ENCODE measurements at regions not wholly inside any gene's neighbourhood (a gene's known extent, or its start where the extent isn't known, plus 50 kb on each side); places are given as distances from the start of the nearest gene placed in this dataset.

DNA sequence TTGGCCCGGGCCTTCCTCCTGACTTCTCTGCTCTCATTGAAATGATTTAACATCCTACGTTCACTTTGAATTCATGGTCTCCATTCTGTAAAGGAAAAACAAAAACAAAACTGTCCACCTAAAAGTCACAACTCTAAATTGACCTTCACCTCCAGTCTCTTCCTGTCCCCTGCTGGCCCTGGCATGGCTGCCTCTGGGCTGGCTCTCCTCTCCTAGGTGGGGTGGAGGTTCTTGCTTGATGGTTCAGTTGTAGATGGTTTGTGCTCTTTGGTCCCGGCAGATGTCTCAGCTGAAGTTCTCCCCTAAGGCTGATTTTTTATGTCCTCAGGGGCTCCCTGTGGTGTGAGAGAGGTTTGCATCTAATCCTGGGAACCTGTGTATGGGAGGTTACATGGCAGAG, 121.1 kb downstream of the ACKR3 start:
- DNase-seq (ENCODE audit: low spot score), result no peak

GRCh38 chr2:236691799-236692167, 122.2 kb downstream of the ACKR3 start:
- DNase-seq (ENCODE audit: low spot score), result no peak

- DNase-seq (ENCODE audit: low spot score), result no peak
These were observed 123.3 kb downstream of the ACKR3 start for GRCh38 chr2:236692937-236693336.

- DNase-seq (ENCODE audit: low spot score), result no peak
These were observed 123.9 kb downstream of the ACKR3 start for GRCh38 chr2:236693531-236693930.

- no peak for DNase-seq (ENCODE audit: low spot score)
These were observed 124.7 kb downstream of the ACKR3 start for GRCh38 chr2:236694146-236694888.

DNA sequence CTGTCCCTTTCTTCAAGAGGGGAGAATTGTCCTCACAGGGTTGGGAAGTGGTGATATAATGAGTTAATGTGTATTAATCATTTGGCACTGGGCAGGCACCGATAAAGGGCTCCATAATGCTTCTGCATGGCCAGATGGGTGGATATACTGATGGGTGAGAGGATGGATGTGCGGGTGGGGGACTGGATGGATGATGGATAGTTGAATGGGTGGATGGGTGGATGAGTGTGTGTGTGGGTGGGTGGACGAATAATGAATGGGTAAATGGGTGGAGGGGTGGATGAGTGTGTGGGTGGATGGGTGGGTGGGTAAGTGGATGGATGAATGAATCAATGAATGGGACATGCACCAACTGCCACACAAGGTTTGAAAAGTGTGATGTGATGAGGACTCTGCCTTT, 127.2 kb downstream of the ACKR3 start:
- no peak for DNase-seq (ENCODE audit: low spot score)

- DNase-seq (ENCODE audit: low spot score), result no peak
These were observed 128.5 kb downstream of the ACKR3 start for GRCh38 chr2:236698016-236698627.

- DNase-seq (ENCODE audit: low spot score), result no peak
These were observed 131.1 kb downstream of the ACKR3 start for GRCh38 chr2:236700703-236701102.

- DNase-seq (ENCODE audit: low spot score), result no peak
These were observed 133.2 kb downstream of the ACKR3 start for GRCh38 chr2:236702657-236703372.

- no peak for DNase-seq (ENCODE audit: low spot score)
These were observed 133.7 kb downstream of the ACKR3 start for GRCh38 chr2:236703373-236703709.

GRCh38 chr2:236703906-236704305, 134.3 kb downstream of the ACKR3 start:
- no peak for DNase-seq (ENCODE audit: low spot score)

DNA sequence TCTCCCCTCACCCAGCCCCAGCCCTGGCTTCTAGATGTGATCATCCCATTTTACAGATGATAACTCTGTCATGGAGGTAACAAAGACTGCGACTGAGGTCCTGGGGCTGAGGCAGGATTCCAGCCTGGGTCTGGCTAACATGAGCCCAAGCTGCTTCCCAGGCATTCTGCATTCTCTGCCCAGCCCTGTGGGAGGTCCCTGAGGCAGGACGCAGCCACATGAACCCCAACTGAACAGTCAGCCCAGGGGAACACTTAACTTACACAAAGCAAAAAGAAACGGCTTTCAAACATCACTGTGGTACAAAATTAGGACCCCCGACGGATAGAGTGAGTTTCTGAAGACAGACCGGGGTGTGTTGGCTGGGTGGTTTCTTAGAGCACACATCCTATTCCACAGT, 135.3 kb downstream of the ACKR3 start:
- DNase-seq (ENCODE audit: low spot score), result no peak

DNA sequence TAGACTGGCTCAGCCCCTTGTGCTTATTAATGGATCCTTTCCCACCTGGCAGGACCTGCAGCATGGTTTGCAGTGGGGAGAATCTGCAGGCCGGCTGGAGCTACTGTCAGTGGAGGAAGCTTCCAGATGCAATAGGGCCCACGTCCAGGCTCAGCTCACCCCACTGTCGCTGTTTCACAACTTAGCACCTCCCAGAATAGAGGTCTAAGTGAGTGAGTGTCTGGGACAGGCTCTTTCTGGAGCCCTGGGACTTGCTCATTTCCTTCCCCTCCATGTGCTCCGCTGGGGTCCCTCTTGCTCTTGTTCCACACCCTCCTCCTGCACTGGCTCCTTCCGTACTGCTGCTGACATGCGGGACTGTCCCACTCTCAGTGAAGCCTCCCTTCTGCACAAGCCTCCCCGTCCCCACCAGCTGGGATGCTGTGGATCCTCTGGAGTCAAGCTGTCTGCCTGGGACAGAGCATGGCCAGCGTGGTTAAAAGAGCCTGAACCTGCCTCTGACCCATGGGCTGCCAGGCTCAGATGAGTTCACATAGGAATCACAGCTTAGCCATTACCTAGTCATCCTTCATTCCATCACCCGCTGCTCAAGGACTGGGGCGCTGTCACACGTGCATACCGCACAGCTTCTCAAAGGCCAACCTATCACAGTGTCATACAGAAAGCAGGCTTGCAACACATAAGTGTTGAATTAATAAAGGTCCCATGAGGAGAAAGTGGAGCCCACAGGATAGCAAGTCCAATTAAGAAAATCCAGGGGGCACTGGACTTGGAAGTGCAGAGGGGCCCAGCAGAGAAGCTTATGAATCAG, 135.9 kb downstream of the ACKR3 start:
- DNase-seq (ENCODE audit: low spot score), result no peak

- no peak for DNase-seq (ENCODE audit: low spot score)
These were observed 136.7 kb downstream of the ACKR3 start for GRCh38 chr2:236706288-236706687.

DNA sequence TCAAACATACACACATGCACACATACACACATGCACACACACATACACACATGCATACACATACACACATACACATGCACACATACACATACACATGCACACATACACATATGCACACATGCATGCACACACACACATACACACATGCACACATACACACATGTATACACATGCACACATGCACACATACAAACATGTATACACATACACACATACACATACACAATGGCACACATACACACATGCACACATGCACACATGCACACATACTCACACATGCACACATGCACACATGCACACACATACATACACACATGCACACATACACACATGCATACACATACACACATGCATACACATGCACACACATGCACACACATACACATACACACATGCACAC, 137.2 kb downstream of the ACKR3 start:
- DNase-seq (ENCODE audit: low spot score), result no peak

DNA sequence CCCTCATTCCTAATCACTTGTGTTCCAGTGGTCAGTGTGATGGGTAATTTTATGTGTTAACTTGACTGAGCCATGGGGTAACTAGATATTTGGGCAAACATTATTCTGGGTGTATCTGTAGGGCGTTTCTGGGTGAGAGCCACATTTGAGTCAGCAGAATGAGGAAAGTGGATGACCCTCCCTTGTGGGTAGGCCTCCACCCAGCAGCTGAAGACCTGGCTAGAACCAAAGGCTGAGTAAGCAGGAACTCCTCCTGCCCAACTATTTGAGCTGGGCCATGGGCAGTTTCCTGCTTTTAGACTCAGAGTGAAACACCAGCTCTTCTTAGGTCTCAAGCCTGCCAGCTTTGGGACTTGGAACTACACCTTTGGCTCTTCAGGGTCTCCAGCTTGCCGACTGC, 141.8 kb downstream of the ACKR3 start:
- no peak for DNase-seq (ENCODE audit: low spot score)

GRCh38 chr2:236712304-236712703, 142.7 kb downstream of the ACKR3 start:
- no peak for DNase-seq (ENCODE audit: low spot score)

GRCh38 chr2:236712961-236713673, 143.5 kb downstream of the ACKR3 start:
- DNase-seq (ENCODE audit: low spot score), result peak; percentile 53

- no peak for DNase-seq (ENCODE audit: low spot score)
These were observed 144.5 kb downstream of the ACKR3 start for GRCh38 chr2:236714080-236714479.

DNA sequence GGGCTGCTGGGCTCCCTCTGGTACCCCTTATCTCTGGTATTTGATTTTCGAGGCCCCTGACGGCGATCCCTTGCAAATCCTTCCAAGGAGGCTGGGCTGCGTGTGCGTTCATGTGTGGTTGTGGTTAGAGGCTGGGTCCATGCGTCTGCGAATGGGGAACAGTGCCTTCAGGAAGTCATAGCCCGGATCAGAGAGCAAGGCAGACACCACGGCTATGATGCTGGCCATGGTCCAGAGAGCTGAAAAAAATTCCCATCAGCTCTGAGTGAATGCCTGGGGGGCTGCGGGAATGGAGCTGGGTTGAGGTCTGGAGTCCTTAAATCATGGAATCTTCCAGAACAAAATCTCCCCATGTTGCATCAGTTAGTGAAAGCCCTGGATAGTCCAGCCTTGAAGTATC, 145.5 kb downstream of the ACKR3 start:
- no peak for DNase-seq (ENCODE audit: low spot score)

DNA sequence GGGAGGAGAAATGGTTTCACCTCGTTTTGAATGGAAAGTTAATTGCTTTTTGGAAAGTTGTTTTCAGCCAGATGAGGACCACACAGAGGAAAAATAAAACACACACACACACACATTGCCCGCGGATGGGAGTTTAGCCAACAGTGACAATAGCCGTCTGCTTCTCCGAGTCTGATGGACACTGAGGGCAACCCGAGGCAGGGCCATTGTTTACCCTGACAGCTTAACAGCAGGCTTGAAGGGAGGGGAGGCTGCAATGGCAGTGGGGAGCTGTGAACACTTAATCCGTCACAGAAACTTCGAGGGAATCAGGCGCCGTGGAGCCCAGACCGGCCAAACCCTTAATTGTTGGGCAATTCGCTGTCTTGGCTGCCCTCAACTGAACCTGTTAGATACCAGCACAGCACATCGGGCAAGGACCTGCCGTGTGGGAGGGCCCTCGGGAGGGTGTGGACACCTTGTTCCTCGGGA, 145.9 kb downstream of the ACKR3 start:
- DNase-seq (ENCODE audit: low spot score), result no peak

DNA sequence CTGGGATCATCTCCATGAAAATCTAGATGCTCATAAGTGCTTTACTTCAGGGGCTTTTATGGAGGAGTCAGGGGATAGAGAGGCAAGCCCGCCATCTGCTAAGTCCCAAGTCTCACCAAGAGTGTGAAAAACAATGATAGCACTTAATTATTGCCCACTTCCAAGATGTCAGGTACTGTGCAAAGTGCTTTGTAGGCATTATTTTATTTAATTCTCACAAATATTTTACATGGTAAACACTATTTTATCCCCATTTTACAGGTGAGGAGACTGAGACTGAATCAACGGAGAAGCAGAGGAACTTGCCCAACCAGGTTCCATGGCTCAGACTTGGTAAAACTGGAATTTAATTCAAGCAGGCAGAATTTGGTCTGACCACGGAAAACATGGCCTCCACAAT, 147.5 kb downstream of the ACKR3 start:
- DNase-seq (ENCODE audit: low spot score), result no peak

Data from HuH-7 (cell line).